ENCODE measurements at regions not wholly inside any gene's neighbourhood (a gene's known extent, or its start where the extent isn't known, plus 50 kb on each side); places are given as distances from the start of the nearest gene placed in this dataset.

GRCh38 chrX:68945081-68945602, 116.3 kb downstream of the EFNB1 start:
- DNase-seq: no peak

GRCh38 chrX:68944211-68944610, 115.4 kb downstream of the EFNB1 start:
- DNase-seq: no peak

- no peak for DNase-seq
These were observed 114.0 kb downstream of the EFNB1 start for GRCh38 chrX:68942840-68943239.

GRCh38 chrX:68942104-68942503, 113.3 kb downstream of the EFNB1 start:
- DNase-seq: no peak

GRCh38 chrX:68941385-68941952, 112.6 kb downstream of the EFNB1 start:
- no peak for DNase-seq

GRCh38 chrX:68940601-68941000, 111.8 kb downstream of the EFNB1 start:
- DNase-seq: no peak

GRCh38 chrX:68939868-68940267, 111.0 kb downstream of the EFNB1 start:
- DNase-seq: no peak

GRCh38 chrX:68938244-68939004, 109.6 kb downstream of the EFNB1 start:
- DNase-seq: no peak

GRCh38 chrX:68937581-68937980, 108.8 kb downstream of the EFNB1 start:
- DNase-seq: no peak

- no peak for DNase-seq
These were observed 107.8 kb downstream of the EFNB1 start for GRCh38 chrX:68936608-68937007.

GRCh38 chrX:68936126-68936525, 107.3 kb downstream of the EFNB1 start:
- no peak for DNase-seq

GRCh38 chrX:68935362-68935761, 106.5 kb downstream of the EFNB1 start:
- no peak for DNase-seq

- no peak for DNase-seq
These were observed 106.1 kb downstream of the EFNB1 start for GRCh38 chrX:68934922-68935321.

- DNase-seq: no peak
These were observed 105.6 kb downstream of the EFNB1 start for GRCh38 chrX:68934421-68934820.

- no peak for DNase-seq
These were observed 103.8 kb downstream of the EFNB1 start for GRCh38 chrX:68932611-68933010.

- no peak for DNase-seq
These were observed 102.5 kb downstream of the EFNB1 start for GRCh38 chrX:68931345-68931744.

GRCh38 chrX:68930542-68931317, 101.9 kb downstream of the EFNB1 start:
- no peak for DNase-seq

GRCh38 chrX:68929332-68930150, 100.7 kb downstream of the EFNB1 start:
- DNase-seq: no peak

GRCh38 chrX:68928401-68928800, 99.6 kb downstream of the EFNB1 start:
- no peak for DNase-seq

- no peak for DNase-seq
These were observed 98.4 kb downstream of the EFNB1 start for GRCh38 chrX:68927178-68927577.

- DNase-seq: no peak
These were observed 94.3 kb downstream of the EFNB1 start for GRCh38 chrX:68923147-68923546.

GRCh38 chrX:68922013-68922412, 93.2 kb downstream of the EFNB1 start:
- DNase-seq: no peak
